HUES48 (cell line): ENCODE measurements at regions not wholly inside any gene's neighbourhood (a gene's known extent, or its start where the extent isn't known, plus 50 kb on each side); places are given as distances from the start of the nearest gene placed in this dataset.
"Not testable (repeated sequence)": the region's sequence is repeated elsewhere in the genome, so short reads cannot be mapped to it uniquely, and the experiment has no call there.

Experiments used
- H3K27ac ChIP-seq: one replicate; pipeline ENCODE4 v1.7.0; 2013; ENCODE audit warnings: low read depth, low read length, inconsistent platforms
- H3K27me3 ChIP-seq: 2 replicates; pipeline ENCODE4 v1.6.1; 2013; ENCODE audit warnings: mild to moderate bottlenecking, low read length; ENCODE audit not compliant: control insufficient read depth, insufficient read depth
- H3K36me3 ChIP-seq: 2 replicates; pipeline ENCODE4 v1.6.1; 2013; ENCODE audit warnings: low read length; ENCODE audit not compliant: control insufficient read depth, insufficient read depth
- H3K4me1 ChIP-seq: 2 replicates; pipeline ENCODE4 v1.6.1; 2013; ENCODE audit warnings: mild to moderate bottlenecking, low read length; ENCODE audit not compliant: control insufficient read depth, insufficient read depth
- H3K4me3 ChIP-seq: 2 replicates; pipeline ENCODE4 v1.5.1; 2013; ENCODE audit warnings: mild to moderate bottlenecking, low read depth, low read length
- H3K9ac ChIP-seq: 2 replicates; pipeline ENCODE4 v1.6.1; 2013; ENCODE audit warnings: mild to moderate bottlenecking, low read depth, low read length, moderate library complexity
- H3K9me3 ChIP-seq: 2 replicates; pipeline ENCODE4 v1.6.1; 2013; ENCODE audit warnings: low read length; ENCODE audit not compliant: control insufficient read depth, insufficient read depth

- Histone ChIP-seq H3K9ac (no peak overlapping the region), H3K27ac (no peak overlapping the region), H3K36me3 (no peaks in the 10 kb centered on the region), H3K27me3 (no peaks in the 10 kb centered on the region), H3K9me3 (no peaks in the 10 kb centered on the region), H3K4me1 (no peaks in the 10 kb centered on the region), H3K4me3 (no peak overlapping the region)
Observed at GRCh38 chr3:118618247-118619040, 416.2 kb downstream of the IGSF11 start.

- 0 out of 2 replicates have a peak, but pooled peaks cover 2% of the 10 kb centered on the region for H3K4me1 ChIP-seq
- H3K9ac ChIP-seq, result no peak overlapping the region
- no peaks in the 10 kb centered on the region for H3K27me3 ChIP-seq
- H3K27ac ChIP-seq, result no peak overlapping the region
- H3K36me3 ChIP-seq, result no peaks in the 10 kb centered on the region
- no peaks in the 10 kb centered on the region for H3K9me3 ChIP-seq
- no peak overlapping the region for H3K4me3 ChIP-seq
Observed at GRCh38 chr3:118626453-118626852, 408.2 kb downstream of the IGSF11 start.

- no peak overlapping the region for H3K4me3 ChIP-seq
- H3K36me3 ChIP-seq, result no peaks in the 10 kb centered on the region
- no peaks in the 10 kb centered on the region for H3K27me3 ChIP-seq
- H3K9ac ChIP-seq, result no peak overlapping the region
- H3K9me3 ChIP-seq, result no peaks in the 10 kb centered on the region
- H3K4me1 ChIP-seq, result 0 out of 2 replicates have a peak, but pooled peaks cover 2% of the 10 kb centered on the region
- H3K27ac ChIP-seq, result no peak overlapping the region
Observed at GRCh38 chr3:118628704-118629341, 405.8 kb downstream of the IGSF11 start.

GRCh38 chr3:118629821-118630220 lies 404.8 kb downstream of the IGSF11 start:
- Histone ChIP-seq H3K4me3 (no peak overlapping the region), H3K36me3 (no peaks in the 10 kb centered on the region), H3K27ac (no peak overlapping the region), H3K4me1 (0 out of 2 replicates have a peak, but pooled peaks cover 2% of the 10 kb centered on the region), H3K9me3 (no peaks in the 10 kb centered on the region), H3K9ac (no peak overlapping the region), H3K27me3 (no peaks in the 10 kb centered on the region)

GRCh38 chr3:118635711-118636110 lies 398.9 kb downstream of the IGSF11 start:
- H3K9me3 ChIP-seq, result no peaks in the 10 kb centered on the region
- no peaks in the 10 kb centered on the region for H3K4me1 ChIP-seq
- no peaks in the 10 kb centered on the region for H3K27me3 ChIP-seq
- H3K27ac ChIP-seq, result no peak overlapping the region
- H3K9ac ChIP-seq, result no peak overlapping the region
- H3K4me3 ChIP-seq, result no peak overlapping the region
- H3K36me3 ChIP-seq, result no peaks in the 10 kb centered on the region

- no peak overlapping the region for H3K4me3 ChIP-seq
- no peak overlapping the region for H3K9ac ChIP-seq
- no peak overlapping the region for H3K27ac ChIP-seq
- no peaks in the 10 kb centered on the region for H3K9me3 ChIP-seq
- H3K4me1 ChIP-seq, result no peaks in the 10 kb centered on the region
- no peaks in the 10 kb centered on the region for H3K27me3 ChIP-seq
- H3K36me3 ChIP-seq, result no peaks in the 10 kb centered on the region
Observed at GRCh38 chr3:118636841-118637240, 397.8 kb downstream of the IGSF11 start.

- no peak overlapping the region for H3K27ac ChIP-seq
- no peaks in the 10 kb centered on the region for H3K27me3 ChIP-seq
- no peak overlapping the region for H3K9ac ChIP-seq
- H3K9me3 ChIP-seq, result no peaks in the 10 kb centered on the region
- no peak overlapping the region for H3K4me3 ChIP-seq
- no peaks in the 10 kb centered on the region for H3K4me1 ChIP-seq
- no peaks in the 10 kb centered on the region for H3K36me3 ChIP-seq
Observed at GRCh38 chr3:118637846-118638245, 396.8 kb downstream of the IGSF11 start.

- Histone ChIP-seq H3K9me3 (no peaks in the 10 kb centered on the region), H3K36me3 (no peaks in the 10 kb centered on the region), H3K9ac (no peak overlapping the region), H3K4me3 (no peak overlapping the region), H3K4me1 (no peaks in the 10 kb centered on the region), H3K27me3 (no peaks in the 10 kb centered on the region), H3K27ac (no peak overlapping the region)
Observed at GRCh38 chr3:118641608-118642007, 393.0 kb downstream of the IGSF11 start.

- Histone ChIP-seq H3K9ac (no peak overlapping the region), H3K9me3 (no peaks in the 10 kb centered on the region), H3K36me3 (no peaks in the 10 kb centered on the region), H3K27ac (no peak overlapping the region), H3K27me3 (no peaks in the 10 kb centered on the region), H3K4me3 (no peak overlapping the region), H3K4me1 (no peaks in the 10 kb centered on the region)
Observed at GRCh38 chr3:118671192-118671591, 363.5 kb downstream of the IGSF11 start.

GRCh38 chr3:118675305-118675704 lies 359.3 kb downstream of the IGSF11 start:
- Histone ChIP-seq H3K4me1 (no peaks in the 10 kb centered on the region), H3K9me3 (no peaks in the 10 kb centered on the region), H3K4me3 (no peak overlapping the region), H3K27me3 (no peaks in the 10 kb centered on the region), H3K9ac (no peak overlapping the region), H3K36me3 (no peaks in the 10 kb centered on the region), H3K27ac (no peak overlapping the region)

- not testable (repeated sequence) for H3K9ac ChIP-seq, H3K27me3 ChIP-seq, H3K4me1 ChIP-seq, H3K36me3 ChIP-seq, H3K27ac ChIP-seq, H3K9me3 ChIP-seq, H3K4me3 ChIP-seq
Observed at GRCh38 chr3:118678663-118679062, 356.0 kb downstream of the IGSF11 start.
